ENCODE measurements at regions not wholly inside any gene's neighbourhood (a gene's known extent, or its start where the extent isn't known, plus 50 kb on each side); places are given as distances from the start of the nearest gene placed in this dataset.

DNA sequence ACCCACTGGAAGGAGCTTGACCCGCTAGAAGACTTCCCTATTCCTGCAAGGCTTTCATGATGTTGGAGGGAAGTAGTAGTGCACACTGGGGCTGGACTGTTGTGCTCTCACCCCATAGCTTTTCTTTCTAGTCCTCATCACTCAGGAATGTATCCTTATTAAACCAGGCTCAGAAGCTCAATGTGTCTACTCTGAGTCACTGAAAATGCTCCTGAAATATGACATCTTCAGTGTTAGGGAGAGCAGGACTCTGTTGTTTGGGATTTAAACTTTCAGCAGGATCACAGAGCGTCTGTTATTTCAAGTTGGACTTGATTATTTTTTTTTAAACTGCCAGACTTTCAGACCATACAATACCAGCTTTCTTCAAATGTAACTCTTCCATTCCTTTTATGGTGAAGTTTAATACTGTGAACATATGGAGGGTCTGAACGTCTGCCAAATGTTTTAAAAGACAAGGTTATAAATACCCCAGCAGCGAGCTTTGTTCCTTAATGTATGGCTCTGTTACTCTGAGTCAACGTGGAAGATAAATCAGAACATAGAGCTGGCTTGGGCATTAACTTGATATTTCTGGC is 257.5 kb downstream of the CDH11 start:
- Histone ChIP-seq H3K4me1 (ENCODE audit: low read length) (no peaks in the 10 kb centered on the region), H3F3A (ENCODE audit: insufficient read depth, low read length) (no peaks in the 10 kb centered on the region), H4K20me1 (ENCODE audit: insufficient read depth, low read length) (no peaks in the 10 kb centered on the region), H3K27me3 (replicated peaks; ENCODE audit: insufficient read depth, low read length) (no peaks in the 10 kb centered on the region), H3K36me3 (replicated peaks; ENCODE audit: insufficient read depth, low read length) (no peaks in the 10 kb centered on the region), H3K79me2 (ENCODE audit: low read length) (no peaks in the 10 kb centered on the region), H2AFZ (ENCODE audit: low read length) (no peak overlapping the region), H3K4me3 (ENCODE audit: low read length) (no peak overlapping the region), H3K4me2 (ENCODE audit: low read depth, low read length) (no peak overlapping the region), H3K9ac (ENCODE audit: low read length) (no peak overlapping the region), H3K27ac (ENCODE audit: low read length) (no peak overlapping the region), H3K9me2 (replicated peaks; ENCODE audit: insufficient read depth, low read length) (no peaks in the 10 kb centered on the region), H3K9me3 (replicated peaks; ENCODE audit: insufficient read depth, low read length) (no peaks in the 10 kb centered on the region)
- TF ChIP-seq CTCF (IDR thresholded peaks at IDR 0.05; ENCODE audit: low read length) = no peak
- DNase-seq = no peak

GRCh38 chr16:64858076-64858475 is 263.8 kb downstream of the CDH11 start:
- Histone ChIP-seq H3K79me2 (ENCODE audit: low read length) (no peaks in the 10 kb centered on the region), H3K4me1 (ENCODE audit: low read length) (no peaks in the 10 kb centered on the region), H3K4me2 (ENCODE audit: low read depth, low read length) (no peak overlapping the region), H3K27me3 (replicated peaks; ENCODE audit: insufficient read depth, low read length) (no peaks in the 10 kb centered on the region), H3K9ac (ENCODE audit: low read length) (no peak overlapping the region), H3K9me2 (replicated peaks; ENCODE audit: insufficient read depth, low read length) (no peaks in the 10 kb centered on the region), H3K4me3 (ENCODE audit: low read length) (no peak overlapping the region), H2AFZ (ENCODE audit: low read length) (no peak overlapping the region), H4K20me1 (ENCODE audit: insufficient read depth, low read length) (no peaks in the 10 kb centered on the region), H3K9me3 (replicated peaks; ENCODE audit: insufficient read depth, low read length) (no peaks in the 10 kb centered on the region), H3F3A (ENCODE audit: insufficient read depth, low read length) (no peaks in the 10 kb centered on the region), H3K27ac (ENCODE audit: low read length) (no peak overlapping the region), H3K36me3 (replicated peaks; ENCODE audit: insufficient read depth, low read length) (no peaks in the 10 kb centered on the region)
- no peak for TF ChIP-seq CTCF (IDR thresholded peaks at IDR 0.05; ENCODE audit: low read length)
- DNase-seq = no peak

DNA sequence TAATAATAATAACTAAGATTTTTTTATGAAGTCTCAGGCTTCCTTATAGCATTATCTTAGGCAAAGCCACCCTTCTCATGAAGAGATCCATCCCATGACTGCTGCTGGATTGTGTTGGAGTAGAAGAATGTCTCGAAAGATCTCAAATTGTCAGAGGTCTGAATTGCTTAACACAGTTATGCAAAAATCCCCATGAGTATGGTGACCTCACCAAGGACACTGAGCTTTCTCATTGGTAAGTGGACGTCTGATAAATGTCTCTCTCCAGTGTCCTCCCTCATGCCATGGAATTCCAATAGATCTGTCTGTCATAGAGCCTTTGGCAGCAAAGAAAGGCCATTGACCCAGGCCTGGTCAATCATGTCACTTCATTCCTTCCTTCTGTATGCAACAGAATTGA is 264.5 kb downstream of the CDH11 start:
- no peak overlapping the region for H3K27ac ChIP-seq (ENCODE audit: low read length)
- H3K9ac ChIP-seq (ENCODE audit: low read length) = no peak overlapping the region
- DNase-seq = no peak
- H3K27me3 ChIP-seq (replicated peaks; ENCODE audit: insufficient read depth, low read length) = no peaks in the 10 kb centered on the region
- H3K9me2 ChIP-seq (replicated peaks; ENCODE audit: insufficient read depth, low read length) = no peaks in the 10 kb centered on the region
- no peaks in the 10 kb centered on the region for H3K36me3 ChIP-seq (replicated peaks; ENCODE audit: insufficient read depth, low read length)
- H3F3A ChIP-seq (ENCODE audit: insufficient read depth, low read length) = no peaks in the 10 kb centered on the region
- no peaks in the 10 kb centered on the region for H3K9me3 ChIP-seq (replicated peaks; ENCODE audit: insufficient read depth, low read length)
- TF ChIP-seq EZH2 (optimal IDR thresholded peaks at IDR 0.05; ENCODE audit: low read depth, low read length) = no peak
- no peak for TF ChIP-seq CTCF (IDR thresholded peaks at IDR 0.05; ENCODE audit: low read length)
- no peak for TF ChIP-seq EZH2phosphoT487 (IDR thresholded peaks at IDR 0.05; ENCODE audit: low read length)
- H3K4me2 ChIP-seq (ENCODE audit: low read depth, low read length) = no peak overlapping the region
- no peaks in the 10 kb centered on the region for H3K4me1 ChIP-seq (ENCODE audit: low read length)
- no peaks in the 10 kb centered on the region for H3K79me2 ChIP-seq (ENCODE audit: low read length)
- no peak overlapping the region for H2AFZ ChIP-seq (ENCODE audit: low read length)
- H3K4me3 ChIP-seq (ENCODE audit: low read length) = no peak overlapping the region
- no peaks in the 10 kb centered on the region for H4K20me1 ChIP-seq (ENCODE audit: insufficient read depth, low read length)
